ENCODE measurements at regions not wholly inside any gene's neighbourhood (a gene's known extent, or its start where the extent isn't known, plus 50 kb on each side); places are given as distances from the start of the nearest gene placed in this dataset.
"Not testable (repeated sequence)": the region's sequence is repeated elsewhere in the genome, so short reads cannot be mapped to it uniquely, and the experiment has no call there.

DNA sequence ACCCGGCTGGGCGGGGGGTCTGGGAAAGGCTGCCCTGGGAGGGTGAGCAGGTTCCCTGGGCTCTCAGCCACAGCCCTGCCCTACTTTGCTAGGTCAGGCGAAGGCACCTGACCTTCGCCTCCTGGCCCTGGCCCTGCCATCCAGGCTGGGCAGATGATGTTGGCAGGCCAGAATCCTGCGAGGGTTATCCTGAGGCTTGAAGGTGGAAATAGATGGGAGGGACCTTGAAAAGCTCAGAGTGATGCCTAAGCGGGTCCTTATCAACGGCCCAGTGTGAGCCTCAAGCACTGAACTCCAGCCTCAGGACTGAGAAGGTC, 191.3 kb downstream of the LAT start:
- H3K4me3 Mint-ChIP-seq; H3K36me3 Mint-ChIP-seq (ENCODE audit: low read depth); H3K9me3 Mint-ChIP-seq; intact Hi-C loops (cut with micrococcal nuclease); DNase-seq; H3K27me3 Mint-ChIP-seq; H3K4me1 Mint-ChIP-seq; H3K27ac Mint-ChIP-seq: not testable (repeated sequence)

DNA sequence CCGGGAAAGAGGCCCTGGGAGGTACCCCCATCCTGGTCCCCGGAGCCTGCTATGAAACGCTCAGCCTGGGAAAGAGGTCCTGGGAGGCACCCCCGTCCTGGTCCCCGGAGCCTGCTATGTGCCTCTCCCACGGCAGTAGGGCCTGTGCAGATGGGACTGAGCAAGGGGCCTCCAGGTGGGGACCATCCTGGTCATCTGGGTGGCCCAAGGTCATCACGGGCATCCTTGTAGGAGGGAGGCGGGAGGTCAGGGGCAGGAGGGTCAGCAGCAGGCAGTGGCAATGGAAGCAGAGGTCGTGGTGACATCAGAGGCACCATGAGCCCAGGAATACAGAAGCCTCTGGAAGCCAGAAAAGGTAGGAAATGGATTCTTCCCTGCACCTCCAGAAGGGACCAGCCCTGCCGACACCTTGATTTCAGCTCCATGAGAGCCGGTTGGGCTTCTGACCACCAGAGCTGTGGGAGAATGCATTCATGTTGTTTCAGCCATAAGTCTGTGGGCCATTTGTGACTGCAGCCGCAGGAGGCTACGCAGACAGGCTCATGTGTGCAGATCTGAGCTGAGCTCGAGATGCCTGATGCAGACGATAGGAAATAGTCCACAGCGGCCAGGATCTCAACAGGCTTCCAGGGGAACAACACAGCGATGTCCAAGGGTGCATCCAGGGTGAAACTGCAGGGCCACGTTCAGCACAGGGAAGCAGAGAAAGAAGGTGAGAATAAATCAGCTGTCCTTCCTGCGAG, 190.7 kb downstream of the LAT start:
- H3K9me3 Mint-ChIP-seq; H3K27ac Mint-ChIP-seq; DNase-seq; H3K36me3 Mint-ChIP-seq (ENCODE audit: low read depth); H3K4me3 Mint-ChIP-seq; H3K27me3 Mint-ChIP-seq; H3K4me1 Mint-ChIP-seq; intact Hi-C loops (cut with micrococcal nuclease): not testable (repeated sequence)

DNA sequence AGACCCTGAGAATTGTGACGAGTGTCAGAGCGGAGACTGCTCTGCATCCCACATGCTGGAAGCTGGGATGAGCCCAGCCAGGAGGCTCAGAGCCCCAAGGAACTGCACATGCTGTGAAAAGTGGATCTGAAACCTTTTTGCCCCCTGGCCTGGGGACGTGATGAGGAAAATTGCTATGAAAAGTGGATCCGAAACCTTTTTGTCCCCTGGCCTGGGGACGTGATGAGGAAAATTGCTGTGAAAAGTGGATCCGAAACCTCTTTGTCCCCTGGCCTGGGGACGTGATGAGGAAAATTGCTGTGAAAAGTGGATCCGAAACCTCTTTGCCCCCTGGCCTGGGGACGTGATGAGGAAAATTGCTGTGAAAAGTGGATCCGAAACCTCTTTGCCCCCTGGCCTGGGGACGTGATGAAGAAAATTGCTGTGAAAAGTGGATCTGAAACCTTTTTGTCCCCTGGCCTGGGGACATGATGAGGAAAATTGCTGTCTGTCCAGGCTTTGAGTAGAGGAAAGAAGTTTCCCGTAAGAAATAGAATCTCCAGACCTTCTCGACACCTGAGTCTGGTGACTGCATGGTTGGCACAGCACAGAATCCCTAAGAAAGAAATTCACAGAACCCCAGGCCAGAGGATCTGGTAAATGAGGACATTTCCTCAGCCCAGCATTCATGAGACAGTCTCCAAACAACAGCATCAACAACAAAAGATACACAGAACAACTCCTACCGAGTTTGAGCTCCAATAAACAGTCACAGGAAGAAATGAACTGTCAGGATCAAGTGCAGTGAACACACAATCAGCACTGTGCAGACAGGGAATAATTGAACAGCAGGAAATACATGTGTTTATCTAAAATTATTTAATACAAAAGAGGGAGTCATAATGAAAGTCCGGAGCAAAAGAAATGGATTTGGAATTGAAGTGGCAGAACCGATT, 188.8 kb downstream of the LAT start:
- H3K9me3 Mint-ChIP-seq; H3K36me3 Mint-ChIP-seq (ENCODE audit: low read depth); H3K27ac Mint-ChIP-seq; DNase-seq; H3K27me3 Mint-ChIP-seq; H3K4me3 Mint-ChIP-seq; H3K4me1 Mint-ChIP-seq; intact Hi-C loops (cut with micrococcal nuclease): not testable (repeated sequence)

DNA sequence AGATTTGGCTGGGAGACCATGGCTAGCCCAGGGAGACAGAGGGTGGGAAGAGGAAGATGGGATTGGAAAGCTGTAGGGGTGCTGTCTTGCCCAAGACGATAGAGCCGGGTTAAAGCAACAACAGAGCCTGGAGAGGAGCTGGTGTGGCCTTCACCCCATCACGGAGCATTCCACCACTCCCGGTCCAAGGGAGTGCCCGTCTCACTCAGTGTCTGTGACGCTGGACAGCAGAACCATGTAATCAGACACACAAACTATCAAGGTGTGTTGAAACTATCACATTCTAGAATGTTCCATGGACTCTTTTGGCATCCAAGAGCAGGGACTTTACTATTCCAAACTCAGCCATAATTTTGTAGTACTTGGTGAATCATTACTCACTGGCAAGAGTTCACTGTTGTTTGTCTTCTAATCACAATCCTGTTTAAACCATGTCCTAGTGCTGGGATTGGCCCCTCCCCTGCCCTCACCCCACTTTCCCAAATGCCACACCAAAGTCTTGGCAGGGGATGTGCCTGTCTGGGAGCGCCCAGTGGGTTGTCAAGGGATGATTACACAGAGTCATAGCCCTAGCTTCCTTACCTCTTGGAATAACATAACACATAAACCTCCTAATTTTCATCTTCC, 187.4 kb downstream of the LAT start:
- intact Hi-C loops (cut with micrococcal nuclease); H3K27me3 Mint-ChIP-seq: not testable (repeated sequence)

DNA sequence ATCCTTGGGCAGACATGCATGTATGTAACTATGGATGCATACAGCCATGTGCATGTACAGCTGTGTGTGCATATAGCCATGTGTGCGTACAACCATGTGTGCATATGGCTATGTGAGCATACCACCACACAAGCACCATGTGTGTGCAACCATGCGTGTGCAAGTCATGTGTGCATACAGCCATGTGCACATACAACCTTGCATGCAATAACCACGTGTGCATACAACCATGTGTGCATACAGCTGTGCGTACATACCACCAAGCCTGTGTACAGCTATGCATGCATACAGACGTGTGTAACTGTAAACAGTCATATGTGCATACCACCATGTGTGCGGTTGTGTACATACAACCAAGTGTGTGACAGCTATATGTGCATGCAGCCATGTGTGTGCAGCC, 186.4 kb downstream of the LAT start:
- intact Hi-C loops (cut with micrococcal nuclease); H3K27me3 Mint-ChIP-seq; H3K4me1 Mint-ChIP-seq; H3K4me3 Mint-ChIP-seq; H3K36me3 Mint-ChIP-seq (ENCODE audit: low read depth); DNase-seq; H3K27ac Mint-ChIP-seq; H3K9me3 Mint-ChIP-seq: not testable (repeated sequence)

More for the DNA sequence above, 187.4 kb downstream of the LAT start:
- not testable (repeated sequence) for H3K9me3 Mint-ChIP-seq; H3K36me3 Mint-ChIP-seq (ENCODE audit: low read depth); H3K4me1 Mint-ChIP-seq; H3K27ac Mint-ChIP-seq; DNase-seq; H3K4me3 Mint-ChIP-seq

DNA sequence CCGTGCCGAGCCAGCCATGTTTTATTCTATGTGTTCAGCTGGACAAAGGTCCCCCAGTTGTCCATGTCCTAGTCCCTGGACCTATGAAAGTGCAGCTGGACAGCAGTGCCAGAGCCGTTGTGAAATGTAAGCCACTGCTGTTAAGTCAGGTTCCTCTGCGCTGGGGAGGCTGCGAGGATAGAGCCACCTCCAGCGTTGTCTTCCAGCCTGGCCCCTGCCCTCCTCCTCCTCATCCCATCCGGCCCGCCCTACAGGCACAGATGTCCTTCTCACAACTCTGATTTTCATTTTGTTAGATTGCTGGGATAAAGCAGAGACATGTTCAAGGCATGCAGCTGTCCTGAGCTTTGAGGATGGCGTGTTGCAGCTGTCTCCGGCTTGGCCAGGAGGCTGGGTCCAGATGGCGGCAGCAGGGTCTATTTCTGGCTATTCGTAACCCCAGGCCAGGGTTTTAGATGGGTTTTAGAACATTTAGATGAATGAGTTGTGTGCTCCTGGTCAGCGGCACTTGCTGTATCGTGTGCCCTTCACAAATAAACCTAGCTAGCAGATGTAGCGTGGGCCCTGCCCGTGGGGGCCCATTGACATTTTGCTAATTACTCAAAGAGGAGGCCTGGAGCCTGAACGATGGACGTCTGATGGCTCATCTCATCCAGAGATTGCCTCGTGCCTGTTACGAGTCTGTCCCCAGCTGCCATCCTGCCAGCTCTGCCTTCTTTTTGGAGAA, 185.7 kb downstream of the LAT start:
- H3K27me3 Mint-ChIP-seq; DNase-seq; H3K4me1 Mint-ChIP-seq; H3K4me3 Mint-ChIP-seq; H3K9me3 Mint-ChIP-seq; intact Hi-C loops (cut with micrococcal nuclease); H3K36me3 Mint-ChIP-seq (ENCODE audit: low read depth); H3K27ac Mint-ChIP-seq: not testable (repeated sequence)

DNA sequence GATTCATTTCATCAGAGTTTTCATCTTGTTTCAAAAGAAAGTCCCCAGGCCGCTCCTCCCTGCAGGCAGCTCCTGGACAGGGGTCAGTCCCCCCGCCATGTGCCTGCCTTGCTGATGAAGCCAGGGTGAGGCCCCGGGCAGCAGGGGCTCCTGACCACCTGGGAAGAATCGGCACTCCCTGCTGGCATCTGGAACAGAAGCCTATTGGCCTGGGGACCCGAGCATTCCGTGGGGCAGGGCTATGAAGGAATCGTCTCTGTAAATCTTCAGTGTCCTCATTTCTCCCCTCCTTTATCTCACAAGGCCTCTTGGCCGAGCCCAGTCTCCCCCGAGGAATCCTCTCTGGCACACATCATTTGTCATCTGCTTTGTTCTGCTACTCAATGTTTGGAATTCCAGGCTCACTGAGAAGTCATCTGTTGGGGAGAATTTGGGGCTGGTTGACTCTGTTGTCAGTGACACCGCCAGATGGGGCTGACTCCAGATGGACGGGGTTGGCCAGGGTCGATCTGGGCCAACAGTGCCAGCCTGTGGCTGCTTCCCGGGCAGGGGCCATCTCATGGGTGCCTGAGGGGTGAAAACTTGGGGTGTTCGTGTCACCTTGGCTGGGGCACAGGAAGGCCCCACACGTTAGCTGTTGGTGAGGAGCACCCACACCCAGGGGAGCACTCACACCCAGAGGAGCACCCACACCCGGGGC, 184.6 kb downstream of the LAT start:
- H3K36me3 Mint-ChIP-seq (ENCODE audit: low read depth); H3K9me3 Mint-ChIP-seq; H3K27me3 Mint-ChIP-seq; DNase-seq; H3K27ac Mint-ChIP-seq; intact Hi-C loops (cut with micrococcal nuclease); H3K4me1 Mint-ChIP-seq; H3K4me3 Mint-ChIP-seq: not testable (repeated sequence)

DNA sequence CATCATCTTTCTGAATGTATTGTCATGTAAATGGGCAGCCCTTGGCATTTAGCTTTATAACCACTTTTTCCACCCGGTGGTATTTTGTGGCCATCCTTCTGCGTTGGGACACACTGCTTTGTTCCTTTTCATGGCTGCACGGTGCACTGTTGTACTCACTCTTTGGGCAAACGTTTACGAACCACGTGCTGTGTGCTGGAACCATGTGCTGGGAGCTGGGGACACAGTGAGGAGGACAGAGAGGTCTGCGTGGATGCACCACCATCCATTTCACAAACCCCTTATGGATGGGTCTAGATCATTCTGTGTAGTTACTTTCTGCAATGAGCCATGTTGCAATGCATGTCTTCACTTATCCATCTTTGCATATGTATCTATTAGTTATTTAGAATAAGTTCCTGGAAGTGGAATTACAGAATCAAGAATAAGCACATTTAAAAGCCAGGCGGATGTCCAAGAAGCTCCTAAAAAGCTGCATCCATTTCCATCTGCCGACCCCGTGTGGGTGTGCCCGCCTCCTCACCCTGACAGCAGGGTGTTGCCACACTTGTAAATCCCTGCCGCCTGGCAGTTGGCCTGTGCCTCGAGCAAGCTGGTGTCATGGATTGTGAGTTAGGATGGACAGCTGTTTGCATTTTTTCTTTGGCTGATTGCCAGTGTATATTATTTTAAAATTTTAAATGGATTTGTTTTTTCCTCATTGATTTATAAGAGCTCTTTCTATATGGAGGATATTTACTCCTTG, 183.8 kb downstream of the LAT start:
- H3K4me1 Mint-ChIP-seq; H3K9me3 Mint-ChIP-seq; intact Hi-C loops (cut with micrococcal nuclease); H3K27me3 Mint-ChIP-seq; H3K27ac Mint-ChIP-seq; H3K36me3 Mint-ChIP-seq (ENCODE audit: low read depth); H3K4me3 Mint-ChIP-seq; DNase-seq: not testable (repeated sequence)

DNA sequence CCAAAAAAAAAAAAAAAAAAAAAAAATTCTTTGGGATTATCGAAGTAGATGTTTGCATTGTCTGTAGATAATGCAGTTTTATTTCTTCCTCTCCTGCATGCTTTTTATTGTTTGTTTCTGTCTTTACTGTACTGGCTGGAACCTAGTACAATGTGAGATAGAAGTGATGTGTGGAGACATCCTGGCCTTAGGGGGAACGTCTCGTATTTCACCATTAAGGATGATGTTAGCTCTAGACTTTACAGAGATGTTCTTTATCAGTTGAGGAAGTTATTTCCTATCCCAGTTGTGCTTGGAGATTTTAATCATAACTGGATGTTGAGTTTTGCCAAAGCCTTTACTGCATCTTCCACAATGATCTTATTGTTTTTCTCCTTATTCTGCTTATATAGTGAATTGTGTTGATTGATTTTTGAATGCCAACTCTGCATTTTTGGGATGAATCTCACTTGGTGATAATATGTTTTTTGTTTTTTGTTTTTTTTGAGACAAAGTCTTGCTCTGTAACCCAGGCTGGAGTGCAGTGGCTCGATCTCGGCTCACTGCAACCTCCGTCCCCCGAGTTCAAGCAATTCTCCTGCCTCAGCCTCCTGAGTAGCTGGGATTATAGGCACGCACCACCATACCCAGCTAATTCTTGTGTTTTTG, 179.7 kb downstream of the LAT start:
- H3K9me3 Mint-ChIP-seq; H3K4me1 Mint-ChIP-seq; DNase-seq; intact Hi-C loops (cut with micrococcal nuclease); H3K4me3 Mint-ChIP-seq; H3K27ac Mint-ChIP-seq; H3K36me3 Mint-ChIP-seq (ENCODE audit: low read depth); H3K27me3 Mint-ChIP-seq: not testable (repeated sequence)

DNA sequence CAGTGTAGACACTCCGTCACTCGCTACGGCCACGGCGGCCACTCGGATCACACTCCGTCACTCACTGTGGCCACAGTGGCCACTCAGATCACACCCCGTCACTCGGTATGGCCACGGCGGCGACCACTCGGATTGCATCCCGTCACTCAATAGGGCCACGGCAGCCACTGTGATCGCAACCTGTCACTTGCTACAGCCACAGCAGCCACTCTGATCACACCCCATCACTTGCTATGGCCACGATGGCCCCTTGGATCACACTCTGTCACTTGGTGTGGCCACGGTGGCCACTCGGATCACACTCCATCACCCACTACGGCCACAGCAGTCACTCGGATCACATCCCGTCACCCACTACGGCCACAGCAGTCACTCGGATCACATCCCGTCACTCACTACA, 175.3 kb downstream of the LAT start:
- H3K9me3 Mint-ChIP-seq; H3K4me3 Mint-ChIP-seq; intact Hi-C loops (cut with micrococcal nuclease); DNase-seq; H3K36me3 Mint-ChIP-seq (ENCODE audit: low read depth); H3K27me3 Mint-ChIP-seq: not testable (repeated sequence)
- Mint-ChIP-seq H3K27ac (peak overlapping the region; percentile 58), H3K4me1 (peaks cover 12% of the 10 kb centered on the region)

DNA sequence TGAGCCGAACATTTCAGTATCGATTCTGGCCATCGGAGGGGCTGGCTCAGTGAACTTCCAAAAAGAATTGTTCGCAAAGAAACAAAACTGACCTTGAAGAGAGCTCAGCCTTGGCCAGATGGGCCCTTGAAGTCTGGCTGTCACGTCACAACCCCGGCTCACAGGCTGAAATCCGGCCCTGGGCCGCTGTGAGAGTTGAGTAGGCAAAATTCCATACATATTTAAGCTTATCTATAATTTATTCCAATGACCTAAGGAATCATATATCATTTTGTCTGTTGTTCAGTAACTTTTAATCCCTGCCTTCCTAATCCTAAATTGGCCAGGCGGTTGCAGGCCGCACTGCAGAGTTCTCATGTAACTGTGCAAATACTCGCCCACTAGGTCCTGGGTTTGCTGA, 174.8 kb downstream of the LAT start:
- H3K27me3 Mint-ChIP-seq; H3K4me3 Mint-ChIP-seq; DNase-seq; H3K36me3 Mint-ChIP-seq (ENCODE audit: low read depth); H3K27ac Mint-ChIP-seq; H3K9me3 Mint-ChIP-seq; intact Hi-C loops (cut with micrococcal nuclease): not testable (repeated sequence)
- H3K4me1 Mint-ChIP-seq, result peaks cover 16% of the 10 kb centered on the region

DNA sequence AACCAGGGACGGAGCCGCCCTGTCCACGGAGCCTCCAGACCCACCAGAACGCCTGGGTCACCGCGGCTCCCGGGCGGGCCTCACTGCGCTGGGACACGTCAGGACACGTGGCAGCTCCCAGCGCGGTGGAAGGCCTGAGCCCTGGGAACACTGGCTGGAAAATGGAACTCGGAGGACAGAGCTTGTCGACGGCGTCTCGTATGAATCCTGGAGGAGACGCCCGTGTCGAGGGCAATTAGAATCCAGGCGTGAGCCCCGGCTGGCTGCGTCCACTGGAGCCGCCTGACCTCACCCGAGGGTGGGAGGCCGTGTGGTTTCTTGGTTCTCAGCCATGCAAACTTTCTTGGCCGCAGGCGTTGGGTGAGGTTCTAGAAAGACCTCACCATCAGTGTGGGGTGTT, 173.9 kb downstream of the LAT start:
- Mint-ChIP-seq H3K4me1 (peaks cover 16% of the 10 kb centered on the region), H3K4me3 (no peak overlapping the region), H3K27ac (no peak overlapping the region), H3K36me3 (ENCODE audit: low read depth) (peaks cover 7% of the 10 kb centered on the region), H3K27me3 (no peaks in the 10 kb centered on the region), H3K9me3 (no peaks in the 10 kb centered on the region)
- no peak for DNase-seq
- intact Hi-C loops (cut with micrococcal nuclease), result no loop called here

Data from activated CD4-positive, alpha-beta T cell treated with anti-CD3 and anti-CD28 coated beads, Interleukin-2, amount 10 ng/mL, durations not matched to agents 24 days and 14 days (primary cell).